ENCODE measurements at regions not wholly inside any gene's neighbourhood (a gene's known extent, or its start where the extent isn't known, plus 50 kb on each side); places are given as distances from the start of the nearest gene placed in this dataset.

DNA sequence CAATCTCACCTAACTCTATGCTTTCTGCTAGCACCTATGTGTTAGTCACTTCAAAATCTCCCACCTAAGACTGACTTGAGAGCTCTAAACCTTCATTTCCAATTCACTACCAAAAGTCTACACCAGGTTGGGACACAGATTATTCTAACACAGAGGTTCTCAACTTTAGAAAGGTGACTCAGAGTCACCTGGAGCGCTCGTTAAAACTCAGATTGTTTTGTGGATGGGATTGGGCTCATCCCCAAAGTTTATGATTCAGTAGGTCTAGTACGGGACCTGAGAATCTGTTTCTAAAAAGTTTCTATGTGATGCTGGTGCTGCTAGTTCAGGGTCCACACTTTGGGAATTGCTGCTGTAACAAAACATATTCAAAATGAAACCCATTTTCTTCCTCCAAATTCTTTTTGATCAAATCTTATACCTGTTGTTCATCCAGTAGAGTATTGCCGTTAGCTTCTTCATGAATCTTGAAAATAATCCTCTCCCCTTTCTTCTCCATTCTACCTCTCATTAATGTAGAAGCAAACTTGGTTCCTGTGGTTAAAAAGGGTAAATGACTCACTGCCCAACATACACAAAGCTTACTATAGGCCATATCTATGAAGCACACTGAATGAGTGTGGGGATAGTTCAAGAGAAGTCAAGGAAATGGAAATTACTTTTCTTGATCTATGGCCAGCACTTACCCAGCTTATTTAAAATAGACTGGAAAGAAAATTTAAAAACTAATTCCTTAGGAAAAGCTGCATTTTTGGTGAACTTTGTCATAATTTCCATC is 206.7 kb downstream of the KIF21A start:
- Mint-ChIP-seq H3K27ac (ENCODE audit: unreplicated experiment) (no peak overlapping the region), H3K9me3 (ENCODE audit: low read depth, unreplicated experiment) (no peaks in the 10 kb centered on the region), H3K4me1 (ENCODE audit: low read depth, unreplicated experiment) (peaks cover 16% of the 10 kb centered on the region), H3K36me3 (ENCODE audit: insufficient read depth, unreplicated experiment) (no peaks in the 10 kb centered on the region), H3K4me3 (ENCODE audit: low read depth, unreplicated experiment) (no peak overlapping the region), H3K27me3 (ENCODE audit: unreplicated experiment) (no peaks in the 10 kb centered on the region)
- BruUV-seq (replicated peaks), result no TSS peak
- TF ChIP-seq, protein P1, sequence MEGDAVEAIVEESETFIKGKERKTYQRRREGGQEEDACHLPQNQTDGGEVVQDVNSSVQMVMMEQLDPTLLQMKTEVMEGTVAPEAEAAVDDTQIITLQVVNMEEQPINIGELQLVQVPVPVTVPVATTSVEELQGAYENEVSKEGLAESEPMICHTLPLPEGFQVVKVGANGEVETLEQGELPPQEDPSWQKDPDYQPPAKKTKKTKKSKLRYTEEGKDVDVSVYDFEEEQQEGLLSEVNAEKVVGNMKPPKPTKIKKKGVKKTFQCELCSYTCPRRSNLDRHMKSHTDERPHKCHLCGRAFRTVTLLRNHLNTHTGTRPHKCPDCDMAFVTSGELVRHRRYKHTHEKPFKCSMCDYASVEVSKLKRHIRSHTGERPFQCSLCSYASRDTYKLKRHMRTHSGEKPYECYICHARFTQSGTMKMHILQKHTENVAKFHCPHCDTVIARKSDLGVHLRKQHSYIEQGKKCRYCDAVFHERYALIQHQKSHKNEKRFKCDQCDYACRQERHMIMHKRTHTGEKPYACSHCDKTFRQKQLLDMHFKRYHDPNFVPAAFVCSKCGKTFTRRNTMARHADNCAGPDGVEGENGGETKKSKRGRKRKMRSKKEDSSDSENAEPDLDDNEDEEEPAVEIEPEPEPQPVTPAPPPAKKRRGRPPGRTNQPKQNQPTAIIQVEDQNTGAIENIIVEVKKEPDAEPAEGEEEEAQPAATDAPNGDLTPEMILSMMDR (IDR thresholded peaks at IDR 0.05; ENCODE audit: unreplicated experiment), result no peak
- no peak for DNase-seq
- CTCF ChIA-PET, result no interaction called here
- intact Hi-C loops (cut with micrococcal nuclease; ENCODE audit: unreplicated experiment), result loop anchor here (10.0 kb wide), 1 partner anchor 59 kb away; no protein-coding TSS in a partner anchor

DNA sequence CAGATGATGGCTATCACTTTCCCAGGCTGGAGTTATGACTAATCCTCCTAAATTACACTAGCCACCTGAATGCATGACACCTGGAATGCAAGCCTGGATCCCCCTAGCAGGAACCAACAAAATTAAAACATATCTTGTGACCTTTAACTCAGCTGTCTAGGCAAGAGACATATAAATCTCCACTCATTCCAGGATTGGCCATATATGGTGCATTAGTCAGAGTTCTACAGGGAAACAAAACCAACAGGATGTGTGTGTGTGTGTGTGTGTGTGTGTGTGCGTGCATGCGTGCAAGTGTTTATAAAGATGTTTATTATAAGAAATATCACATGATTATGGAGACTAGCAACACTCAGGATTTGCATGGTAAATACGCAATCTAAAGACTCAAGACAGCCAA is 212.8 kb downstream of the KIF21A start:
- CTCF ChIA-PET, result no interaction called here
- Mint-ChIP-seq H3K9me3 (ENCODE audit: low read depth, unreplicated experiment) (no peaks in the 10 kb centered on the region), H3K27ac (ENCODE audit: unreplicated experiment) (no peak overlapping the region), H3K4me3 (ENCODE audit: low read depth, unreplicated experiment) (no peak overlapping the region), H3K27me3 (ENCODE audit: unreplicated experiment) (no peaks in the 10 kb centered on the region), H3K36me3 (ENCODE audit: insufficient read depth, unreplicated experiment) (no peaks in the 10 kb centered on the region), H3K4me1 (ENCODE audit: low read depth, unreplicated experiment) (no peaks in the 10 kb centered on the region)
- TF ChIP-seq, protein P1 (IDR thresholded peaks at IDR 0.05; ENCODE audit: unreplicated experiment), result no peak
- intact Hi-C loops (cut with micrococcal nuclease; ENCODE audit: unreplicated experiment), result loop anchor here (10.0 kb wide), 1 partner anchor 65 kb away; no protein-coding TSS in a partner anchor
- DNase-seq, result no peak
- no TSS peak for BruUV-seq (replicated peaks)

DNA sequence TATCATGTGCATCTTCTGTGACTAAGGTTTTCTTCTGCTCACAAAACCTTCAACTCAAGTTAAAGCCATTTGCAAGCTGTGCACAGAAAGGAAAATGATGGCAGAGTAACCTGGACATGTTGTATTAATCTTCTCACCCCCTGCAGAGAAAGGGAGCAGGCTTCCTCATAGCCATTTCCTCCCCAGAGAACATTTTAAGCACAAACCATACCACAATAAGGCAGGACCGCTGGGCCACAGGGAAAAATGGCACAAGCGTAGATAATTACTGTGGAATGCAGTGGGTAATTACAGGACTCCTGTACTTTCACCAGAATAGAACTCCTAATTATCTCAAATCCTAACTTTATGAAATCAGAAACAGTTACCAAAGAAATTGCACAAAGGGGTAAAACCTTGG is 215.7 kb downstream of the KIF21A start:
- peaks cover 3% of the 10 kb centered on the region for H3K9me3 Mint-ChIP-seq (ENCODE audit: low read depth, unreplicated experiment)
- DNase-seq, result no peak
- no peaks in the 10 kb centered on the region for H3K27me3 Mint-ChIP-seq (ENCODE audit: unreplicated experiment)
- intact Hi-C loops (cut with micrococcal nuclease; ENCODE audit: unreplicated experiment), result no loop called here
- no TSS peak for BruUV-seq (replicated peaks)
- H3K27ac Mint-ChIP-seq (ENCODE audit: unreplicated experiment), result no peak overlapping the region
- H3K4me3 Mint-ChIP-seq (ENCODE audit: low read depth, unreplicated experiment), result no peak overlapping the region
- TF ChIP-seq, protein P1 (IDR thresholded peaks at IDR 0.05; ENCODE audit: unreplicated experiment), result no peak
- no peaks in the 10 kb centered on the region for H3K36me3 Mint-ChIP-seq (ENCODE audit: insufficient read depth, unreplicated experiment)
- no peaks in the 10 kb centered on the region for H3K4me1 Mint-ChIP-seq (ENCODE audit: low read depth, unreplicated experiment)
- CTCF ChIA-PET, result no interaction called here

DNA sequence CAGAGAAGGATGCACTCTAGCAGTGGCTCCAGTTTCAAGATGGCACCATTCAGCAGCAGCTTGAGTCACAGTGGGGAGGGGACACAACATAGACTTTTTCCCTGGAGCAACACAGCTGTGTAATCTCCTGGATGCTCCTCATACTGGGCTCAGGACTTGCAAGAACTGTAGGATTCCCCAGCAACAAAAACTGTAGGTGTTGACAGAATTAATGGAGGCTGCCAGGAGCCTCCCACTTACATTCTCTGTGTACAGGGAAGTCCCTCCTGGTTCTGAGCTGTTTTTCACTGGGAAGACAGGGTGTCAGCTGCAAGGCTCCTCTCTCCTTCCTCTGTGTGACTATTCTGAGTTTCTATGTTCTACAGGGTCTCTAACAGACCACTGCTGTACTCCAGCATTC is 217.9 kb downstream of the KIF21A start:
- CTCF ChIA-PET, result no interaction called here
- Mint-ChIP-seq H3K4me1 (ENCODE audit: low read depth, unreplicated experiment) (no peaks in the 10 kb centered on the region), H3K4me3 (ENCODE audit: low read depth, unreplicated experiment) (no peak overlapping the region), H3K27me3 (ENCODE audit: unreplicated experiment) (no peaks in the 10 kb centered on the region), H3K9me3 (ENCODE audit: low read depth, unreplicated experiment) (peaks cover 3% of the 10 kb centered on the region), H3K36me3 (ENCODE audit: insufficient read depth, unreplicated experiment) (no peaks in the 10 kb centered on the region), H3K27ac (ENCODE audit: unreplicated experiment) (no peak overlapping the region)
- no peak for DNase-seq
- intact Hi-C loops (cut with micrococcal nuclease; ENCODE audit: unreplicated experiment), result no loop called here
- BruUV-seq (replicated peaks), result no TSS peak
- TF ChIP-seq, protein P1 (IDR thresholded peaks at IDR 0.05; ENCODE audit: unreplicated experiment), result no peak

Data from Calu3 (cell line).